ENCODE measurements at regions not wholly inside any gene's neighbourhood (a gene's known extent, or its start where the extent isn't known, plus 50 kb on each side); places are given as distances from the start of the nearest gene placed in this dataset.
"Not testable (repeated sequence)": the region's sequence is repeated elsewhere in the genome, so short reads cannot be mapped to it uniquely, and the experiment has no call there.

DNA sequence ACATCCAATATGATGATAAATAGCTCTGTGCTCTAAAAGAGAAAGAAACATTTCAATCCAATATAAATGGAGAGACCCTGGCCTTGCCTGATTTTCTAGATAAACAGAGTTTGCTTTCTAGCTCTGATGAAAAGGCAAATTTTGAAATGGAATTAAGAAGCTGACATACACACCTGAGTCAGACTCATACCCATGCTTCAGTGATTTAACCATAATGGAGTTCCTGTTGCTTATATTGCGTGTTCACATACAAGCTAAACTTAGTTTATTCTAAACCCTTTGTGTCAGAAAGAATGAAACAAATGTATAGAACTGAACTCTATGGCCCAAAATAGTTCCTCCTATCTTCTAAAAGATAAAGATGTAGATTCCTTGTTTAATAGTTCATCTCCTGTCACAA is 760.8 kb upstream of the ARPP21 start:
- Histone ChIP-seq H3K4me3 (ENCODE audit: low read length) (no peak overlapping the region), H3K27ac (ENCODE audit: low read depth, low read length) (no peak overlapping the region), H3K9me3 (ENCODE audit: insufficient read depth, low read depth, low read length) (no peaks in the 10 kb centered on the region), H3K27me3 (ENCODE audit: insufficient read depth, low read length) (no peaks in the 10 kb centered on the region), H3K4me1 (ENCODE audit: insufficient read depth, low read length) (peaks cover 12% of the 10 kb centered on the region; the same call in 1 of the 2 replicates), H3K36me3 (ENCODE audit: insufficient read depth, low read length) (no peaks in the 10 kb centered on the region), H3K9ac (ENCODE audit: low read depth, low read length) (no peak overlapping the region)
- WGBS: 100% methylated on average over 1 of the region's 1 CpG

DNA sequence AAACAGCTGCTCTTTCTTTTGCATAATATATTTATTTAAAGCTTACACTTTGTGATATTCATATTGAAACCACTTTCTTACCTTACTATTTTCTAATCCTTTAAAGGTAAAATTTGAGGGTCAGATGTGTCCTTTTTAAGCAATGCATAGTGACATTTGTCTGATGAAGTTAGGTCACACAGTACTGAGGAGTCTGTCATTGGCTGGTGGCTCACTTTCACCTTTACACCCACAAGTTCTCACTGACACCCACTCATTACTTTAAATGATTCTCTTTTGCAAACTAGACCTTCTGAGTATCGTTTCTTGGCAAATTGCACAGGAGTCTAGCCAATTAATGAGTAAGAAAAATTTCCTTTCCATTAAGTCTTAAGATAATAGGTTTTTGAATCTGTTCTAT is 758.3 kb upstream of the ARPP21 start:
- Histone ChIP-seq H3K27ac (ENCODE audit: low read depth, low read length) (no peak overlapping the region), H3K9me3 (ENCODE audit: insufficient read depth, low read depth, low read length) (no peaks in the 10 kb centered on the region), H3K27me3 (ENCODE audit: insufficient read depth, low read length) (no peaks in the 10 kb centered on the region), H3K9ac (ENCODE audit: low read depth, low read length) (no peak overlapping the region), H3K4me3 (ENCODE audit: low read length) (no peak overlapping the region), H3K4me1 (ENCODE audit: insufficient read depth, low read length) (peaks cover 12% of the 10 kb centered on the region; the same call in 1 of the 2 replicates), H3K36me3 (ENCODE audit: insufficient read depth, low read length) (no peaks in the 10 kb centered on the region)
- WGBS: 100% methylated on average over 1 of the region's 1 CpG

DNA sequence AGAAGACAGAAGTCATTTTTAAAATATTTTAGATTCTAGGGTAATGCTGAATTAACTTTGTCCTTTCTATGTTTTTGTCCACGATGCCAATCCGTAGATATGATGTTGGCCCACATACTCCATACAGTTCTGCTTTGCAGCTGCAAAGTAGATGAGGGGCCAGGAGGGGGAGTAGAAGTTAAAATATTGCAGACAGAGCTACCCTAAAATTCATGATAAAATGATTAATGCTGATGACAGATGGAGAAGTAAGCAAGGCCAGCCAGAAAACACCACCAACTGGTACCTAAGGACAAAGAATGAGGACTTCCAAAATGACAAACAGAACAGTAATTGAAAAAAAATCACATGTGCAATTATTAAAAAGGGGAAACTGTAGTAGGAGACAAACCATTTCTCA is 756.6 kb upstream of the ARPP21 start:
- Histone ChIP-seq H3K4me1 (ENCODE audit: insufficient read depth, low read length) (peaks cover 12% of the 10 kb centered on the region; the same call in 1 of the 2 replicates), H3K36me3 (ENCODE audit: insufficient read depth, low read length) (no peaks in the 10 kb centered on the region), H3K27ac (ENCODE audit: low read depth, low read length) (no peak overlapping the region), H3K9ac (ENCODE audit: low read depth, low read length) (no peak overlapping the region), H3K4me3 (ENCODE audit: low read length) (no peak overlapping the region), H3K9me3 (ENCODE audit: insufficient read depth, low read depth, low read length) (no peaks in the 10 kb centered on the region), H3K27me3 (ENCODE audit: insufficient read depth, low read length) (no peaks in the 10 kb centered on the region)
- WGBS: 95% methylated on average over 2 of the region's 2 CpGs

DNA sequence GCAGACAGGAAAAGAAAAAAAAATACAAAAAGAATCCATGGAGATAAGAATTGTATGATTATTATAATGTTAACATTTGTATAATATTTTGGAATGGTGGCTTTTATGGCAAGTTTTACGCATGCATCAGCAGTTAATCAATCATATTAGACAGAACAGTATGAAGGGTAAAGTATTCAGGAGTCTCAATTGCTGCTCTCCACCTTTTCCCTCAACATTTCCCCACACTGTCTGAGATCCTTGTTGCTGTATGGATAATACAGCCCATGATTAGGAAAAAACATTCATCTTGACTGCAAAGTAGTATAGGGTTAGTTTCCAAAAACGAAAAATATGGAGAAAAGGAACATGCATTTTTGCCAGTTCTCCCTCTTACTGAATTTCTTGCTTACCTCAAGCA is 755.3 kb upstream of the ARPP21 start:
- no peak overlapping the region for H3K4me3 ChIP-seq (ENCODE audit: low read length)

DNA sequence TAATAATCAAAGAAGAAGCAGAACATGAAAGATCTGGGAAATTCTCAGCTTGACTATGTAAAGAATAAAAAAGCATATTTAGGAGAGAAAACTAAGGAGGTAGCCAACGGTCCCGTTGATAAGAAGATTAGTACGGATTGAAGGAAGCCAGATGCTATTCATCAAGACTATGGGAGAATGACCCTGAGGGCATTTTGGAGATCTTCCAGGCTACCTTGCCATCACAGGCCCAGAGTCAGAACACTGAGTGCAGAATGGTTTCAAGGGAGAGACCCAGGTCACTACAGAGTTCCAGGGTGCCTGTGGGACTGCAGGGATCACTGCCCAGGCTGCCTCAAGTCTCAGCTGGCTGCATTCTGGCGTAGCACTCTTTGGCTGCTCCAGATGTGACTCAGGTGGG is 752.9 kb upstream of the ARPP21 start:
- Histone ChIP-seq H3K36me3 (ENCODE audit: insufficient read depth, low read length) (no peaks in the 10 kb centered on the region), H3K4me3 (ENCODE audit: low read length) (no peak overlapping the region), H3K9me3 (ENCODE audit: insufficient read depth, low read depth, low read length) (no peaks in the 10 kb centered on the region), H3K27ac (ENCODE audit: low read depth, low read length) (no peak overlapping the region), H3K27me3 (ENCODE audit: insufficient read depth, low read length) (no peaks in the 10 kb centered on the region), H3K4me1 (ENCODE audit: insufficient read depth, low read length) (no peaks in the 10 kb centered on the region), H3K9ac (ENCODE audit: low read depth, low read length) (no peak overlapping the region)
- 94% methylated on average over 4 of the region's 4 CpGs for WGBS

More for the DNA sequence above, 755.3 kb upstream of the ARPP21 start:
- Histone ChIP-seq H3K4me1 (ENCODE audit: insufficient read depth, low read length) (peaks cover 12% of the 10 kb centered on the region; the same call in 1 of the 2 replicates), H3K27me3 (ENCODE audit: insufficient read depth, low read length) (no peaks in the 10 kb centered on the region), H3K9me3 (ENCODE audit: insufficient read depth, low read depth, low read length) (no peaks in the 10 kb centered on the region), H3K36me3 (ENCODE audit: insufficient read depth, low read length) (no peaks in the 10 kb centered on the region), H3K27ac (ENCODE audit: low read depth, low read length) (no peak overlapping the region), H3K9ac (ENCODE audit: low read depth, low read length) (no peak overlapping the region)
- 86% methylated on average over 1 of the region's 2 CpGs for WGBS

DNA sequence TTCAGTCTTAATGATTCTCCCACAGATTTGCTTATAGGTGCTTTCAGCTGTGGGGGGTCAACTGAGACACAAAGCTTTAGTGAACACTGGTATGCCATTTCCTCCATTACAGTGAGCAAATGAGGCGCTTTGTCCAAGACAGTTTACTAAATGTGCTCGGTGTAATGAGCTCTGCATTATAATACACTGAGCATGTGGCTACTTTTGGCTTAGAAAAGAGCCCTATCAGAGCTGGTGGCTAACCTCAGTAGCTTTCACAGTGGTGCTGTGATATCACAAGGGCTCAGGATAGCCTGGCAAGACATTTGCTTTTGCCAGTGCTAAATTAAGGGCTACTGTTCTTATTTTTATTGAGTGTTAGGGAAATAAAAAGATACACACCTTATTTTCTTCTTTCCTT is 749.7 kb upstream of the ARPP21 start:
- H3K27me3 ChIP-seq (ENCODE audit: insufficient read depth, low read length): no peaks in the 10 kb centered on the region
- no peaks in the 10 kb centered on the region for H3K9me3 ChIP-seq (ENCODE audit: insufficient read depth, low read depth, low read length)
- H3K9ac ChIP-seq (ENCODE audit: low read depth, low read length): no peak overlapping the region
- WGBS: 85% methylated on average over 2 of the region's 2 CpGs
- no peaks in the 10 kb centered on the region for H3K36me3 ChIP-seq (ENCODE audit: insufficient read depth, low read length)
- H3K4me1 ChIP-seq (ENCODE audit: insufficient read depth, low read length): no peaks in the 10 kb centered on the region
- H3K4me3 ChIP-seq (ENCODE audit: low read length): no peak overlapping the region
- H3K27ac ChIP-seq (ENCODE audit: low read depth, low read length): no peak overlapping the region

DNA sequence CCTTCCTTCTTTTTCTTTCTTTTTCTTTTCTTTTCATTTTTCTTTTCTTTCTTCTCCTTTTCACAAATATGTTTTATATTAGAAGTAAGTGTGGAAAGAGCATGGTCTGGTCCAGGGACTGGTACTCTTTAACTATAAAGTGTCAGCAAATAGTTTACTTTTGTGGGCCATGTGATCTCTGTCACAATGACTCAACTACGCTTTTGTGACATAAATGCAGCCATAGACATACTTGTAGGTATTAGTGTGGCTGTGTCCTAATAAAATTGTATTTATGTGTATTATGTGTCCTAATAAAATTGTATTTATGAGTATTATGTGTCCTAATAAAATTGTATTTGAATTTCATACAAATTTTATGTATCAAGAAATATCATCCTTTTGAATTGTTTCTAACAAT is 749.1 kb upstream of the ARPP21 start:
- no peaks in the 10 kb centered on the region for H3K27me3 ChIP-seq (ENCODE audit: insufficient read depth, low read length)

DNA sequence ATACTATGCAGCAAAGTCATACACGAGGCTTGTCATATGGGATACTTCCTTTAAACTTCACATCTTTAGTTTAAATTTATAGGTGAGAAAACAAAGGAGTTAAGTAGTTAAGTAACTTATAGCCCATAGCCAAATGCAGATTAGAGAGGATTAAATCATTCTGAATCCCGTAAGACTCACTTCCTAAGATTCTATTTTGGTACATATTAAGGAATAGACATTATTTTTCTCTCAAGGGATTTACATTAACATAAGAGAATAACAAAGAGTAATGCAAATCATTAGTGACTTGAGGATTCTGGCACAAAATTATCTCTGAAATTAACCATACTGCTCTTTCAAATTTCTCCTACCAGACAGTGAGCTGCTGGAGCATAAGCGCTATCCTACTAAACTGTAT is 747.4 kb upstream of the ARPP21 start:
- H3K27me3 ChIP-seq (ENCODE audit: insufficient read depth, low read length): no peaks in the 10 kb centered on the region
- 88% methylated on average over 2 of the region's 3 CpGs for WGBS
- no peak overlapping the region for H3K4me3 ChIP-seq (ENCODE audit: low read length)
- no peaks in the 10 kb centered on the region for H3K36me3 ChIP-seq (ENCODE audit: insufficient read depth, low read length)
- no peak overlapping the region for H3K27ac ChIP-seq (ENCODE audit: low read depth, low read length)
- no peaks in the 10 kb centered on the region for H3K4me1 ChIP-seq (ENCODE audit: insufficient read depth, low read length)
- no peaks in the 10 kb centered on the region for H3K9me3 ChIP-seq (ENCODE audit: insufficient read depth, low read depth, low read length)
- no peak overlapping the region for H3K9ac ChIP-seq (ENCODE audit: low read depth, low read length)

More for the DNA sequence above, 749.1 kb upstream of the ARPP21 start:
- Histone ChIP-seq H3K9ac (ENCODE audit: low read depth, low read length) (no peak overlapping the region), H3K4me3 (ENCODE audit: low read length) (no peak overlapping the region), H3K4me1 (ENCODE audit: insufficient read depth, low read length) (no peaks in the 10 kb centered on the region), H3K9me3 (ENCODE audit: insufficient read depth, low read depth, low read length) (no peaks in the 10 kb centered on the region), H3K36me3 (ENCODE audit: insufficient read depth, low read length) (no peaks in the 10 kb centered on the region), H3K27ac (ENCODE audit: low read depth, low read length) (no peak overlapping the region)
- 95% methylated on average over 1 of the region's 1 CpG for WGBS

DNA sequence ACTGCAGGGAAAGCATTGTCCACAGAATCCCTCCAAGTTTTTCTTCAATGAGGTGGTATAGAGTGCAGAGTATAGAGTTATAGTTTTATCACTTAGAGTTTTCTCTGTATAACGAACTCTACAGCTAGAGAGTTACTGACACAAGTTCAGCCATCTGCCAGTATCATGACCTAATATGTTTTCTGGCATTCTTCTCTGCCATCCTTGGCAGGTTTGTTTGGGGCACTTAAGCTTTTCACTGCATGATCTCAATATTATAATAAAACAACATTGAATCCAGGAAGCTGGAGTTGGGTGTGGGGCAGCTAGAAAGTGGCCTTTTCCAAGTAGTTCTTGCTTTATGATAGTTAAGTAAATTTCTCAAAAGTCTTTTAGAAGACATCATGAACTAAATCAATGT is 743.5 kb upstream of the ARPP21 start:
- H3K4me3 ChIP-seq (ENCODE audit: low read length): no peak overlapping the region

DNA sequence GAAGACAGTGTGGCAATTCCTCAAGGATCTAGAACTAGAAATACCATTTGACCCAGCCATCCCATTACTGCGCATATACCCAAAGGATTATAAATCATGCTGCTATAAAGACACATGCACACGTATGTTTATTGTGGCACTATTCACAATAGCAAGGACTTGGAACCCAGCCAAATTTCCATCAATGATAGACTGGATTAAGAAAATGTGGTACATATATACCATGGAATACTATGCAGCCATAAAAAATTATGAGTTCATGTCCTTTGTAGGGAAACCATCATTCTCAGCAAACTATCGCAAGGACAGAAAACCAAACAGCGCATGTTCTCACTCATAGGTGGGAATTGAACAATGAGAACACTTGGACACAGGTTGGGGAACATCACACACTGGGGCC is 729.6 kb upstream of the ARPP21 start:
- H3K4me1 ChIP-seq (ENCODE audit: insufficient read depth, low read length); H3K9me3 ChIP-seq (ENCODE audit: insufficient read depth, low read depth, low read length); H3K27ac ChIP-seq (ENCODE audit: low read depth, low read length); H3K27me3 ChIP-seq (ENCODE audit: insufficient read depth, low read length); H3K9ac ChIP-seq (ENCODE audit: low read depth, low read length); H3K4me3 ChIP-seq (ENCODE audit: low read length); H3K36me3 ChIP-seq (ENCODE audit: insufficient read depth, low read length): not testable (repeated sequence)
- 100% methylated on average over 4 of the region's 4 CpGs for WGBS

More for the DNA sequence above, 743.5 kb upstream of the ARPP21 start:
- no peaks in the 10 kb centered on the region for H3K27me3 ChIP-seq (ENCODE audit: insufficient read depth, low read length)
- H3K9ac ChIP-seq (ENCODE audit: low read depth, low read length): no peak overlapping the region
- no peaks in the 10 kb centered on the region for H3K36me3 ChIP-seq (ENCODE audit: insufficient read depth, low read length)
- no peak overlapping the region for H3K27ac ChIP-seq (ENCODE audit: low read depth, low read length)
- 90% methylated on average over 1 of the region's 1 CpG for WGBS
- H3K4me1 ChIP-seq (ENCODE audit: insufficient read depth, low read length): no peaks in the 10 kb centered on the region; the same call in 1 of the 2 replicates
- H3K9me3 ChIP-seq (ENCODE audit: insufficient read depth, low read depth, low read length): no peaks in the 10 kb centered on the region

DNA sequence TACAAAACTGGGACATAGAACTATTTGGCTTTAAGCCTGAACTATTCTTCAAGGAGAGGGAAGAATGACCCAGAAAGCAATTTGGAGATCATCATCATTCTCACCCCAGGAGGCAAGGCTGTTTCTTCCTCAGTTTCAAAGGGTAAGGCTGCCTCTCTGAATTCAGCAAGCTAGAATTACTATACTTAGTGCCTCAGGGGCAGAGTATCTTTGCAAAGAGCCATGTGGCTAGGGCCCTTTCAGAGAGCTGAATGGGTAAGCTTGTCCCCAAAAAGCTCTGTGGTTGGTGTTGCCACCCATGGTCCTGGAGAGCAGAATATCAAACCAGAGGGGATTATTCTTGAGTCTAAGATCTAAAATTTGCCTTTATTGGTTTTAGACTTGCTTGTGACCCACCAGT is 720.3 kb upstream of the ARPP21 start:
- H3K4me3 ChIP-seq (ENCODE audit: low read length): no peak overlapping the region
- H3K36me3 ChIP-seq (ENCODE audit: insufficient read depth, low read length): no peaks in the 10 kb centered on the region
- no peaks in the 10 kb centered on the region for H3K27me3 ChIP-seq (ENCODE audit: insufficient read depth, low read length)
- H3K9me3 ChIP-seq (ENCODE audit: insufficient read depth, low read depth, low read length): no peaks in the 10 kb centered on the region
- no peak overlapping the region for H3K9ac ChIP-seq (ENCODE audit: low read depth, low read length)
- no peak overlapping the region for H3K27ac ChIP-seq (ENCODE audit: low read depth, low read length)
- peaks cover 14% of the 10 kb centered on the region; the same call in 1 of the 2 replicates for H3K4me1 ChIP-seq (ENCODE audit: insufficient read depth, low read length)

DNA sequence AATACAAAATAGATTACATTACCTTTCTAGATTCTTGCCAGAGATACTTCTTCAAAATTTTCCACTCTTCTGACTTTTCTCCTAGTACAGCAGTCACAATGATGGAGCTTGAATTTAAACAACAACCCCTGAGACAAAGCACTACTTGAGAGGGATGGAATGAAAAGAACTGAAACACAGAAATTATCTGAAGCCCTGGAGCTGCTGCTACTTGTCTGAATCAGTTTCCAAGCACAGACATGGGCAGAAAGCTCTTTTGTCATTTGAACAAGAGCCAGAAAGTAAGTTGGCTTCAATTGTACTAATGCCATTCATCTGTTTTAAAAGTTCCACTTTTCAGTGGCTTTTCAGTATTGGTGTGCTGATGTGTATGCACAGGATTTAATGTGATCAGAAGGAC is 718.5 kb upstream of the ARPP21 start:
- H3K4me3 ChIP-seq (ENCODE audit: low read length): no peak overlapping the region
- H3K9me3 ChIP-seq (ENCODE audit: insufficient read depth, low read depth, low read length): no peaks in the 10 kb centered on the region
- H3K9ac ChIP-seq (ENCODE audit: low read depth, low read length): peak overlapping the region; percentile 29; the same call in 1 of the 2 replicates
- H3K27ac ChIP-seq (ENCODE audit: low read depth, low read length): peak overlapping the region; percentile 39; the same call in 1 of the 2 replicates
- peaks cover 14% of the 10 kb centered on the region; the same call in 1 of the 2 replicates for H3K4me1 ChIP-seq (ENCODE audit: insufficient read depth, low read length)
- no peaks in the 10 kb centered on the region for H3K27me3 ChIP-seq (ENCODE audit: insufficient read depth, low read length)
- no peaks in the 10 kb centered on the region for H3K36me3 ChIP-seq (ENCODE audit: insufficient read depth, low read length)

Data from HUES64 (cell line).